ENCODE measurements at regions not wholly inside any gene's neighbourhood (a gene's known extent, or its start where the extent isn't known, plus 50 kb on each side); places are given as distances from the start of the nearest gene placed in this dataset.

GRCh38 chr2:7773362-7774360 is 856.4 kb downstream of the RNF144A start:
- DNase-seq: no peak

DNA sequence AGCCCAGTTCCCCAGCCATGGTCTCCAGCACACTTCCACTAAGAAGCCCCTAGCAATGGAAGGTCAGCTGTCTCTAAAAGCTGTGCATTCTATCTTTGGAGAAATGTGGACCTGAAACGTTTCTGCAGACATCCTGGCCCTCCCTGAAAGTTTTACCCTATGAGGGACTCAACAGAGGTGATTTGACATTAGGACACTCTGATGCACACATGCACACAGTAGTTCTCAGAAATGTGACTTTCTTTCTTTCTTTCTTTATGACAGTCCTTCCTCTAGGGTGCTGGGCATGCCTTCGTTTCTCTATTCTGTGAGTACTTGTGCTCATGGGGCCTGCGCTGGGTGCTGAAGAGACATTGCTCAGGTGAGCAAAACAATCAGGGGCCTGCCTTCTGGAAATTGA is 857.3 kb downstream of the RNF144A start:
- no peak for DNase-seq

DNA sequence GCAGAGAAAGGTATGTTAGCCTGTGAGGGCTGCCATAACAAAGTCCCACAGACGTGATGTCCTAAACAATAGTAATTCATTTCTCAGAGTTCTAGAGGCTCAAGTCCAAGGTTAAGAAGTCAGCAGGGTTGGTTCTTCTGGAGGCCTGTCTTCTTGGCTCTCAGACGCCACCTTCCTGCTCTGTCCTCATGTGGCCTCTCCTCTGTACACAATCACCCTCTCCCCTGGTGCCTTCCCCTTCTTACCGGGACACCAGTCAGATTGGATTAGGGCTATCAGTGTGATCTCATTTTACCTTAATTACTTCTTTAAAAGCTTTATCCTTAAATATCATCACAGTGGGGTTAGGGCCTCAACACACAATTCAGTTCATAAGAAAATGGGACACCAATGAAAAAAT is 860.5 kb downstream of the RNF144A start:
- no peak for DNase-seq

GRCh38 chr2:7780321-7780720 is 863.1 kb downstream of the RNF144A start:
- peak in 1 of 2 experiments; percentile 11 for DNase-seq

GRCh38 chr2:7785700-7786099 is 868.5 kb downstream of the RNF144A start:
- no peak for DNase-seq

DNA sequence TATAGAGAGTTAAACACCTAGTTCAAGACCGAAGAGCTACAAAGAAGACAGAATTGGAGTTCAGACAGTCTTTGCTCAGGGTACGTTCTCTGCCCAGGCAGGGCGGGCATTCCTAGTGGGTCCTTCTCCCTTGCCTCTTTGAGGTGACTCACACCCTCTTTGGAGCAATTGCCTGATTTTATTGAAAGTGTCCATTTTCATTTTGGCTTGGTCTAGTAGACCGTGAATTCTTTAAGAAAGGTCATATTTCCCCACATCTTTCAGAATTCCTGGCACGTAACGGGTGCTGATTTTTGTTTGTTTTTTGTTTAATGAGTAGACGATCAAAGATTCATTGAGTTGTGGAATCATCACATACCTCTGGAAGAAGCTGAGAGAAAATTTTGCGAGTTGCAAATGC is 871.5 kb downstream of the RNF144A start:
- no peak for DNase-seq

DNA sequence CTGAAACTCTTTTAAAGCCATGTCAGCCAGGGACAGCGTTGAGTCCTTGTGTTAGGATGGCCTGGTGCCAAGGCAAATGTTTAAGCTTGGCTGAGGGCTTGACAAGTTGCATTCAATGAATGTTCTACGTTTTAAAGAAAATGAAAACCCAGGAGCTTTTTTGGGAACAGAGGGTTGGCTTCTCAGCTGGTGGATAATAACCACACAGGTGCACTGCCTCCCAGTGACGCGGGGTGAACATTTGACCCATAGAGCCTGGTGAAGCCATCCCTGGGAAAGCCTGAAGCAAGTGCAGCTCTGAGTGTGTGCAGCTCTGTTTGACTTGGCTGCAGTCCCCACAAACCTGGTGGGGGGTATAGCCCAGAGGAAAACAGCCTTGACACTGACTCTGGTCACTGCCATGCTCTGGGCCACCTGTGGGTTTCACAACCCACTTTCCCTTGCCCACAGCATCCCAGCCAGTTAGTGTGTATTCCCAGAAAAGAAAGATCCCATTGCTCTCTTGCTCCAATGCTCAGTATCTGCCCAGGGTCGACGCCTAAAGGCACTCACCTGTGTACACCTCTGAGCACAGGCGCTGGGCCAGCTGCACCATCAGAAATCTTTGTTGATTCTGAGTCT is 874.9 kb downstream of the RNF144A start:
- DNase-seq: peak; percentile 26 to 70

- DNase-seq: no peak
These were observed 878.8 kb downstream of the RNF144A start for GRCh38 chr2:7795778-7796563.

GRCh38 chr2:7800031-7800430 is 881.8 kb upstream of the ID2 start:
- DNase-seq: no peak

GRCh38 chr2:7801212-7801611 is 880.6 kb upstream of the ID2 start:
- DNase-seq: no peak

GRCh38 chr2:7803515-7803914 is 878.3 kb upstream of the ID2 start:
- no peak for DNase-seq

GRCh38 chr2:7809640-7810039 is 872.2 kb upstream of the ID2 start:
- no peak for DNase-seq

DNA sequence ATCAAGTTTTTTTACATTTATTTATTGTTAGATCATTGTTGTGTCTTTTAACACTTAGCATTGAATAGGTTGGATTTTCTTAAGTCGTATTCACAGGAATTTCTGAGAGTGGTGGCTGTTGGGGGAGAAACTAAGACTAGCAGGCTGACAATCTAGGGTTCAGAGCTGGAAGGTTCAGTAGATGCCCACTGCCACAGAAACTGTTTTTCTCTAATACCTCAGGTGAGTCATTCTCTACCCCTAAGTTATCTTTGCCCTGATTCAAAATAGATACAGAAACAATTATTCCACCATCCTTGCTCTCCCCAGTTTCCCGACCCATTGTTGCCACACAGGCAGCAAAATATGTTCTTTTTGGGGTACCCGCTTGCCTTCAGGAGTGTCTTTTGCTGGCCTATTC is 870.8 kb upstream of the ID2 start:
- DNase-seq: no peak

DNA sequence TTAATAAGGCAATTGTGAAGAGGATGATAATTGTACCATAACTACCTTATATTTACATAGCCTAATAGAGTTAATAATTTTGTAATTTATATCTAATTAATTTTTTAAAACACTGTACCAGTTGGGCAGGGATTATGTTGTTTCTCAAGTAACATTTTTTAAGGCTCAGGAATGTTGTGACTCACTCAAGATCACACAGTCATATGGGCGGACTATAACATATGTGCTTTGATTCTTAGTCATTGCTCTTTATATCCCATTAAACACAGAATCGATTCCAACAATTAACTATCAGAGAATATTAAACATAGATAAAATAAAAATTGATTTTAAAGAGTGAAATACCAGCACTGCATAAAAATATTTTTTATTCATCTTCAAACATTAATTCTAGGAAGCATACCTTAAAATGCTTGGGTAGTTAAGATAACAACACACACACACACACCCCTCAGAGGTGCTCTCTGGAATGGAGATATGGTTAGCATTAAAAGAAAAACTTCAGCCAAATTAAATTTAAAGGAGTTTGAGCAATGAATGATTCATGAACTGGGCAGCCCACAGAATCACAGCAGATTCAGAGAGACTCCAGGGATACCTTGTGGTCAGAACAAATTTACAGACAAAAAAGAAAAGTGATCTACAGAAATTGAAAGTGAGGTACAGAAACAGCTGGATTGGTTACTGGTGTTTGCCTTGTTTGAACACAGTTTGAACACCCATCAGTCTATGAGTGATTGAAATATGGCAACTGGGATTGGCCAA is 869.4 kb upstream of the ID2 start:
- peak in 1 of 2 experiments; percentile 10 for DNase-seq

- DNase-seq: no peak
These were observed 868.1 kb upstream of the ID2 start for GRCh38 chr2:7813541-7814292.

DNA sequence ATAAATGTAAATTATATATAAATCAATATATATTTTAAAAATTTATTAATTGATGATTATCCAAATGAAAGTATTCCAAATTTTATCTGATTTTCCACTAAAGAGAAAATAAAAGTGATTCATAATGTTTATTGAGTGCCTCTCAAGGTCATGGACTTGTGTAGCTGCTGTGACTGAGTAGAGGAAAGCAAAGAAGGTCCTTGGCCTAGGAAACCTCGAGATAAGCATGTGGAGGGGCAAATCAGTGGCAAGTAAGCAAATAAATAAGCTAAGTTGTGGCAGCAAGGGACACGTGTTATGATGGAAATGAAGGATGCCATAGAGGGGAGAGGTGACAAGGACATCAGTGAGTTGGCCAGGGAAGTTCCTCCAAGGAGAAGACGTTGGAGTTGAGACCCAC is 866.1 kb upstream of the ID2 start:
- no peak for DNase-seq

DNA sequence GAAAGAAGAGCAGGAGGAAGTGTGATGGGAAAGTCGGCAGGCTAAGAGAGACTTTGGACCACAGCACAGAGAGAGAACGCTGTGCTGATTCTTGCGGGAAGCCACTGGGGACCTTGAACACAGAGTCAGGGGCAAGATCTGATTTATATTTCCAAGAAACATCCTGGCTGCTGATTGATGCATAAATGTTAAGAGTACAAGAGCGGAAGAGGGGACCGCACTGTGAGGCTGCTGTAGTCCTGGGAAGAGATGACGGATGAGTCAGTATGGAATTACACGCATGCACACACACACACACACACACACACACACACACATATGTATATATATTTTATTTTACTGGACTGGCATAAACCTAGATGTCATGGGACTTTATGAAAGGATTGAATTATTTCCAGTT is 865.6 kb upstream of the ID2 start:
- no peak for DNase-seq

GRCh38 chr2:7816944-7817343 is 864.9 kb upstream of the ID2 start:
- no peak for DNase-seq

DNA sequence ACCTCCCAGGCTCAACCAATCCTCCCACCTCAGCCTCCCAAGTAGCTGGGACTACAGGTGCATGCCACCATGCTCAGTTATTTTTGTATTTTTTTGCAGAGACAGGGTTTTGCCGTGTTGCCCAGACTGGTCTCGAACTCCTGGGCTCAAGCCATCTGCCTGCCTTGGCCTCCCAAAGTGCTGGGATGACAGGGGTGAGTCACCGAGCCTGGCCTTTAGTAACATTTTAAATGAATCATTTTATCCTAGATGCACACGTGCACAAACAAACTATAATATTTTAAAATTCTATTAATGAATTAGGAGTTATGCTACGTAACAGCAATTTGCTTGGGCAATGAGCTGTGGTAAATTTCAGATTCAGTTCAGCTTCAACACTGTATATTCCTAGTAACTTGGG is 862.5 kb upstream of the ID2 start:
- no peak for DNase-seq

DNA sequence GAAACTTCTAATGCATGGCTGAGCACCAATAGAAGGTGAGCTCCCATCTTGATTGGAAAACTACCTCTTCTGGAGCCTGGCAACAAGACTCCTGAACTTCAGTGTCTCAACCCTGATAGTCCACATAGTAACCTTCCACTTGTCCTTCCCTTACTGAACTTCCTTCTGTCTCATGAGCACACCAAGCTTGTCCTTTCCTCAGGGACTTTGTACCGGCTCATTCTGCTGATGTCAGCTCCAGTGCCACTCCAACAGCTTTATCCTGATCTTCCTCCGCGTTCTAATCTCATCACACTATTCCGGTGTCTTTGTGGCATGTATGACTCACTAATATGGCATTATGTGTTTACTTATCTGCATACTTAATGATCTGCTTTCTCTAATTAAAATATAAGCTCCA is 862.0 kb upstream of the ID2 start:
- no peak for DNase-seq

GRCh38 chr2:7824211-7824610 is 857.6 kb upstream of the ID2 start:
- no peak for DNase-seq
